IMR-90 (cell line): ENCODE measurements at regions not wholly inside any gene's neighbourhood (a gene's known extent, or its start where the extent isn't known, plus 50 kb on each side); places are given as distances from the start of the nearest gene placed in this dataset.

Experiments
- ATAC-seq: fragments of 200-7000 bp; cut with Tn5 transposase; 2 replicates; pipeline ENCODE4 v1.9.1; 2020; ENCODE audit warnings: low read depth, mild to moderate bottlenecking, moderate library complexity
- BruUV-seq: library from RNA; stranded (reverse); fragments of 400-500 nt; replicated peaks from 2 replicates; lab custom pipeline; 2021; lab: Mats Ljungman, UMichigan
- CTCF ChIA-PET: fragments of 300-600 bp; formaldehyde crosslinking; extraction: SDS; loops from one replicate; lab custom pipeline; 2021; ENCODE audit warnings: antibody characterized with exemption; lab: Yijun Ruan, JAX
- POLR2A ChIA-PET: fragments of 300-600 bp; sonication (Branson Sonifier 250); formaldehyde crosslinking; loops from one replicate; lab custom pipeline; 2022; ENCODE audit warnings: antibody characterized with exemption; ENCODE audit not compliant: unreplicated experiment; lab: Charles Lee
- DNase-seq: peaks from one replicate; pipeline ENCODE4 v3.0.0; 2013
- H2AFZ ChIP-seq: replicated peaks from 2 replicates; pipeline ENCODE3; 2013; ENCODE audit warnings: low read length, mild to moderate bottlenecking; ENCODE audit not compliant: poor library complexity
- H2AK5ac ChIP-seq: 2 replicates; pipeline ENCODE4 v1.6.1; 2013; ENCODE audit warnings: low read depth, low read length, inconsistent platforms
- H2AK9ac ChIP-seq: replicated peaks from 2 replicates; pipeline ENCODE3; 2013; ENCODE audit warnings: mild to moderate bottlenecking, low read depth, low read length, moderate library complexity; ENCODE audit not compliant: poor library complexity
- H2BK120ac ChIP-seq: 2 replicates; pipeline ENCODE4 v1.6.1; 2013; ENCODE audit warnings: low read depth, low read length, inconsistent platforms
- H2BK15ac ChIP-seq: 3 replicates; pipeline ENCODE4 v1.6.1; 2013; ENCODE audit warnings: low read depth, low read length, inconsistent platforms
- H2BK20ac ChIP-seq: 2 replicates; pipeline ENCODE4 v1.6.1; 2013; ENCODE audit warnings: low read depth, mild to moderate bottlenecking, inconsistent platforms, low read length, moderate library complexity
- H2BK5ac ChIP-seq: 2 replicates; pipeline ENCODE4 v1.6.1; 2013; ENCODE audit warnings: mild to moderate bottlenecking, low read depth, low read length, inconsistent platforms; ENCODE audit not compliant: poor library complexity, severe bottlenecking
- H3K14ac ChIP-seq: replicated peaks from 2 replicates; pipeline ENCODE4 v1.6.1; 2013; ENCODE audit warnings: low read depth, low read length, inconsistent platforms
- H3K18ac ChIP-seq: 2 replicates; pipeline ENCODE4 v1.6.1; 2013; ENCODE audit warnings: low read depth, low read length, control low read depth
- H3K23ac ChIP-seq: 2 replicates; pipeline ENCODE4 v1.6.1; 2013; ENCODE audit warnings: low read depth, low read length, inconsistent platforms
- H3K27ac ChIP-seq: 2 replicates; pipeline ENCODE4 v1.5.1; 2013; ENCODE audit warnings: mild to moderate bottlenecking, control low read depth, low read length; ENCODE audit not compliant: insufficient read depth
- H3K27me3 ChIP-seq: 2 replicates; pipeline ENCODE4 v1.6.1; 2013; ENCODE audit warnings: low read length; ENCODE audit not compliant: control insufficient read depth, insufficient read depth
- H3K36me3 ChIP-seq: 2 replicates; pipeline ENCODE4 v1.6.1; 2013; ENCODE audit warnings: low read length, mixed read lengths; ENCODE audit not compliant: control insufficient read depth, insufficient read depth
- H3K4ac ChIP-seq: 2 replicates; pipeline ENCODE4 v1.6.1; 2013; ENCODE audit warnings: low read depth, low read length, inconsistent platforms
- H3K4me1 ChIP-seq: 2 replicates; pipeline ENCODE4 v1.6.1; 2013; ENCODE audit warnings: low read length, mixed read lengths; ENCODE audit not compliant: control insufficient read depth, insufficient read depth
- H3K4me2 ChIP-seq: 2 replicates; pipeline ENCODE4 v1.6.1; 2013; ENCODE audit warnings: low read depth, mild to moderate bottlenecking, control low read depth, low read length, moderate library complexity
- H3K4me3 ChIP-seq: 2 replicates; pipeline ENCODE4 v1.5.1; 2013; ENCODE audit warnings: low read depth, mild to moderate bottlenecking, control low read depth, low read length, moderate library complexity; ENCODE audit not compliant: insufficient read depth
- H3K56ac ChIP-seq: 2 replicates; pipeline ENCODE4 v1.6.1; 2013; ENCODE audit warnings: low read length, inconsistent platforms; ENCODE audit not compliant: insufficient read depth; ENCODE audit errors: extremely low read depth
- H3K79me1 ChIP-seq, 2 experiments: 2 replicates each; pipeline ENCODE4 v1.6.1; 2013; ENCODE audit warnings: low read length in 2 of 2, inconsistent platforms in 1 of 2, low read depth in 1 of 2
- H3K9ac ChIP-seq: 2 replicates; pipeline ENCODE4 v1.6.1; 2013; ENCODE audit warnings: low read depth, low read length, control low read depth
- H3K9me1 ChIP-seq: 2 replicates; pipeline ENCODE4 v1.6.1; 2013; ENCODE audit warnings: low read length, inconsistent platforms; ENCODE audit not compliant: insufficient read depth
- H3K9me3 ChIP-seq: 2 replicates; pipeline ENCODE4 v1.6.1; 2013; ENCODE audit warnings: low read length; ENCODE audit not compliant: control insufficient read depth, insufficient read depth
- H4K20me1 ChIP-seq: 2 replicates; pipeline ENCODE4 v1.6.1; 2013; ENCODE audit warnings: low read length, inconsistent platforms; ENCODE audit not compliant: insufficient read depth
- H4K5ac ChIP-seq: 2 replicates; pipeline ENCODE4 v1.6.1; 2013; ENCODE audit warnings: mild to moderate bottlenecking, low read depth, low read length, control low read depth
- H4K8ac ChIP-seq, 2 experiments: 2 replicates each; pipeline ENCODE4 v1.6.1; 2013; ENCODE audit warnings: low read depth in 2 of 2, low read length in 2 of 2, control low read depth in 1 of 2, inconsistent platforms in 1 of 2
- H4K91ac ChIP-seq: 2 replicates; pipeline ENCODE4 v1.6.1; 2013; ENCODE audit warnings: low read depth, low read length, inconsistent platforms; ENCODE audit not compliant: insufficient read depth
- BHLHE40 ChIP-seq: fragments of 150-350 bp; IDR thresholded peaks from 2 replicates; pipeline ENCODE4 v1.6.1; 2016; ENCODE audit warnings: mild to moderate bottlenecking, low read depth, low read length
- FOS ChIP-seq: fragments of 150-350 bp; IDR thresholded peaks from 2 replicates; pipeline ENCODE4 v1.6.1; 2016; ENCODE audit warnings: low read depth, low read length
- MAFK ChIP-seq: IDR thresholded peaks from 2 replicates; pipeline ENCODE4 v1.6.1; 2012; ENCODE audit warnings: low read depth, low read length, improper control_type of control experiment
- MAZ ChIP-seq: IDR thresholded peaks from 2 replicates; pipeline ENCODE4 v1.6.1; 2012; ENCODE audit warnings: low read depth, mild to moderate bottlenecking, low read length, improper control_type of control experiment, moderate library complexity, borderline replicate concordance
- MXI1 ChIP-seq: IDR thresholded peaks from 2 replicates; pipeline ENCODE4 v1.6.1; 2012; ENCODE audit warnings: low read depth, mild to moderate bottlenecking, low read length, moderate library complexity, borderline replicate concordance
- NFE2L2 ChIP-seq: fragments of 150-350 bp; IDR thresholded peaks from 2 replicates; pipeline ENCODE4 v1.6.1; 2016; ENCODE audit warnings: low read depth, mild to moderate bottlenecking, low read length
- POLR2A ChIP-seq: IDR thresholded peaks from 2 replicates; pipeline ENCODE4 v1.6.1; 2012; ENCODE audit warnings: mild to moderate bottlenecking, low read depth, low read length
- RFX5 ChIP-seq: IDR thresholded peaks from 2 replicates; pipeline ENCODE4 v1.8.0; 2012; ENCODE audit warnings: low read depth, mild to moderate bottlenecking, low read length, moderate library complexity
- WGBS, 2 experiments: methylation state at CpG; one replicate each; pipeline versions ENCODE4 v1.1.5 to v1.1.7; 2013; ENCODE audit warnings: missing lambda C conversion rate in 2 of 2; ENCODE audit not compliant: insufficient read length in 1 of 2; ENCODE audit errors: extremely low coverage in 2 of 2; 5-methylcytosine and 5-hydroxymethylcytosine counted together
- dilution Hi-C: fragments of 300-500 bp; cut with HindIII; formaldehyde crosslinking; loops from one replicate; pipeline ENCODE4 v1.14.3; 2018; ENCODE audit warnings: low sequenced_read_pairs; ENCODE audit not compliant: unreplicated experiment
- in situ Hi-C: fragments of 300-500 bp; cut with MboI; formaldehyde crosslinking; loops from 3 replicates; pipeline ENCODE4 v1.14.3; 2019; ENCODE audit warnings: low sequenced_read_pairs, inconsistent platforms, mixed read lengths
- intact Hi-C: fragments of 100-400 bp; cut with micrococcal nuclease; formaldehyde crosslinking; loops from 2 replicates; pipeline ENCODE4 v1.10.0; 2022
- TF ChIP-seq, protein P1 (sequence below): fragments of 150-350 bp; IDR thresholded peaks from 2 replicates; pipeline ENCODE4 v1.6.1; 2016; ENCODE audit warnings: low read depth, mild to moderate bottlenecking, low read length, moderate library complexity, borderline replicate concordance

DNA sequence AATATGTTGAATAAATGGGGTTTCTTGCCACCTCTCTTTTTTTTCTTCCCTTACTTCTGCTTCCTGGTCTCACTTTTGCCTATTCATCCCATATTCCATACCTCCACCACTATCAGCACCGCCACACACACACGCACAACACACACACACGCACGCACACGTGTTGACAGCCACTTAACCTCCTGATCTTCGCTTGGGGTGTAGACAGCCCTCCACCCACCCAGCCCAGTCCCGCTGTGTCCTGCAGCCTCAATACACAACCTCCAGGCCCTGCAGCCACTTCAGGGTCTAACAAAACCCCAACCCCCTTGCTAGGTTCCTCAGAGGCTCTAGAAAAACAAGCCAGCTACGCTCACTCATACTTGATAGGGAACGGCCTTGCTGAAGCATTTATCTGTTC, 72.3 kb downstream of the LINC00237 start:
- no peak overlapping the region for H3K56ac ChIP-seq
- no peaks in the 10 kb centered on the region for H3K9me3 ChIP-seq
- H3K23ac ChIP-seq: no peak overlapping the region
- dilution Hi-C loops (no loop called here), in situ Hi-C loops (no loop called here), intact Hi-C loops (no loop called here)
- H3K9ac ChIP-seq: no peak overlapping the region
- POLR2A ChIA-PET: no interaction called here
- CTCF ChIA-PET: no interaction called here
- no peak overlapping the region for H2BK120ac ChIP-seq
- no peak overlapping the region for H2BK15ac ChIP-seq
- H4K20me1 ChIP-seq: no peaks in the 10 kb centered on the region
- no peak overlapping the region for H2AK5ac ChIP-seq
- no TSS peak for BruUV-seq
- no peaks in the 10 kb centered on the region for H3K9me1 ChIP-seq
- H3K4ac ChIP-seq: no peak overlapping the region
- TF ChIP-seq MAZ (no peak), MXI1 (no peak), MAFK (no peak), FOS (no peak), RFX5 (no peak), BHLHE40 (no peak), POLR2A (no peak), NFE2L2 (no peak)
- TF ChIP-seq, protein P1, sequence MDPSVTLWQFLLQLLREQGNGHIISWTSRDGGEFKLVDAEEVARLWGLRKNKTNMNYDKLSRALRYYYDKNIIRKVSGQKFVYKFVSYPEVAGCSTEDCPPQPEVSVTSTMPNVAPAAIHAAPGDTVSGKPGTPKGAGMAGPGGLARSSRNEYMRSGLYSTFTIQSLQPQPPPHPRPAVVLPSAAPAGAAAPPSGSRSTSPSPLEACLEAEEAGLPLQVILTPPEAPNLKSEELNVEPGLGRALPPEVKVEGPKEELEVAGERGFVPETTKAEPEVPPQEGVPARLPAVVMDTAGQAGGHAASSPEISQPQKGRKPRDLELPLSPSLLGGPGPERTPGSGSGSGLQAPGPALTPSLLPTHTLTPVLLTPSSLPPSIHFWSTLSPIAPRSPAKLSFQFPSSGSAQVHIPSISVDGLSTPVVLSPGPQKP: no peak
- no peak overlapping the region for H2BK20ac ChIP-seq
- DNase-seq: no peak
- no peak overlapping the region for H4K5ac ChIP-seq
- no peak overlapping the region for H3K27ac ChIP-seq
- WGBS, 2 experiments: 46% methylated on average over 6 of the region's 9 CpGs; no CpG with 5 or more reads in 1 of the 2 experiments
- H4K8ac ChIP-seq: no peak overlapping the region
- H4K91ac ChIP-seq: no peak overlapping the region
- H3K36me3 ChIP-seq: no peaks in the 10 kb centered on the region
- ATAC-seq: no peak
- no peaks in the 10 kb centered on the region for H3K79me1 ChIP-seq
- no peak overlapping the region for H3K4me2 ChIP-seq
- no peak overlapping the region for H2AFZ ChIP-seq
- no peak overlapping the region for H3K18ac ChIP-seq
- no peak overlapping the region for H3K14ac ChIP-seq
- H2AK9ac ChIP-seq: no peak overlapping the region
- no peaks in the 10 kb centered on the region for H3K27me3 ChIP-seq
- H3K4me1 ChIP-seq: no peaks in the 10 kb centered on the region
- H2BK5ac ChIP-seq: no peak overlapping the region
- H3K4me3 ChIP-seq: no peak overlapping the region
